Pancreas (tissue), 10 donors: ENCODE measurements at regions not wholly inside any gene's neighbourhood (a gene's known extent, or its start where the extent isn't known, plus 50 kb on each side); places are given as distances from the start of the nearest gene placed in this dataset.
A peak's percentile ranks its signal among the peaks of the same experiment; 100 is the strongest.

Source experiments
- ATAC-seq, 4 donors: fragments of 200-7000 bp; cut with Tn5 transposase; one replicate each; pipeline versions ENCODE4 v1.8.0 to v1.9.1; 2020; ENCODE audit warnings: mild to moderate bottlenecking in 4 of 4, moderate library complexity in 4 of 4
- DNase-seq, 6 donors: peaks; one replicate each; pipeline ENCODE4 v3.0.0-alpha.2; 2020
- FAIRE-seq: peaks from 2 replicates; lab custom pipeline; 2012; peaks lifted over from hg19 to GRCh38; lab: Jason Lieb, UNC
- H3K27ac ChIP-seq, 4 donors: fragments of 200-600 bp; sonication (generic); 1 replicate in 3 of 4; 2 replicates in 1 of 4; pipeline versions ENCODE4 v1.5.0 to v1.8.0; 2020
- H3K27me3 ChIP-seq, 4 donors: fragments of 200-600 bp; one replicate each; pipeline ENCODE4 v1.8.0; 2021
- H3K36me3 ChIP-seq, 3 donors: fragments of 200-600 bp; sonication (generic) in 1 of 3; one replicate each; pipeline versions ENCODE4 v1.5.0 to v1.8.0; 2020 to 2021
- H3K4me1 ChIP-seq, 3 donors: fragments of 200-600 bp; one replicate each; pipeline ENCODE4 v1.8.0; 2021
- H3K4me3 ChIP-seq, 4 donors: fragments of 200-600 bp; sonication (generic) in 2 of 4; one replicate each; pipeline versions ENCODE4 v1.5.0 to v1.8.0; 2020 to 2021
- H3K9me3 ChIP-seq, 4 donors: fragments of 200-600 bp; one replicate each; pipeline ENCODE4 v1.8.0; 2021
- CTCF ChIP-seq, 4 donors: fragments of 200-600 bp; sonication (generic) in 3 of 4; IDR thresholded peaks; one replicate each; pipeline versions ENCODE4 v1.5.0 to v1.8.0; 2021; ENCODE audit warnings: antibody characterized with exemption in 4 of 4
- WGBS, 2 donors: extraction: QIAGEN DNeasy Blood & Tissue Kit; methylation state at CpG; one replicate each; pipeline ENCODE4 v1.1.7; 2013; 5-methylcytosine and 5-hydroxymethylcytosine counted together
- intact Hi-C, 3 donors: fragments of 100-400 bp; cut with DNase I; formaldehyde crosslinking; loops; one replicate each; pipeline versions ENCODE4 v1.11.1 to v1.14.2; 2022
- donor health status: healthy with polysubstance abuse.
- donor health status: DM: no; HTN: no; CAD: no; lungs with moderate emphysema.
- donor health status: DM: no; HTN: no; CAD: no.
- donor health status: control.
- donor health status: control.
- donor health status: Bipolar disorder and iron deficiency.
- donor health status: DM: yes; HTN: yes; CAD: no.
- donor health status: DM: no; HTN: no; CAD: no.
- donor health status: DM: no; HTN: no; CAD: no.
- donor health status: DM: yes; HTN: yes; CAD: no.

GRCh38 chr7:17230099-17230807 is 68.2 kb upstream of the AHR start:
- WGBS, 2 donors, result 61 to 62% methylated on average over 2 of the region's 2 CpGs
- H3K36me3 ChIP-seq, result no peaks in the 10 kb centered on the region
- intact Hi-C loops, result no loop called here
- ATAC-seq (no peak), FAIRE-seq (no peak), DNase-seq (no peak)
- no peaks in the 10 kb centered on the region for H3K4me1 ChIP-seq
- H3K27me3 ChIP-seq, result no peaks in the 10 kb centered on the region
- no peak overlapping the region for H3K4me3 ChIP-seq
- no peak overlapping the region for H3K27ac ChIP-seq
- TF ChIP-seq CTCF (IDR thresholded peaks at IDR 0.05), result no peak
- no peaks in the 10 kb centered on the region for H3K9me3 ChIP-seq

GRCh38 chr7:17233603-17234002 is 64.8 kb upstream of the AHR start:
- Histone ChIP-seq H3K36me3 (no peaks in the 10 kb centered on the region), H3K9me3 (no peaks in the 10 kb centered on the region), H3K27ac (peak overlapping the region in 1 of 4 donors; percentile 24), H3K4me1 (no peaks in the 10 kb centered on the region), H3K4me3 (no peak overlapping the region), H3K27me3 (no peaks in the 10 kb centered on the region)
- ATAC-seq (no peak), DNase-seq (no peak), FAIRE-seq (no peak)
- intact Hi-C loops, result no loop called here
- 71 to 80% methylated on average over 2 of the region's 2 CpGs for WGBS, 2 donors
- TF ChIP-seq CTCF (IDR thresholded peaks at IDR 0.05), result no peak

- no peak for FAIRE-seq
Measured at GRCh38 chr7:17234030-17234397, 64.4 kb upstream of the AHR start.

GRCh38 chr7:17234398-17235031 is 63.9 kb upstream of the AHR start:
- H3K27ac ChIP-seq, result peak overlapping the region in 1 of 4 donors; percentile 24
- intact Hi-C loops, result no loop called here

More at GRCh38 chr7:17234030-17234397, 64.4 kb upstream of the AHR start:
- ATAC-seq (peak in 2 of 4 donors; percentile 30 to 47), DNase-seq (no peak)
- H3K9me3 ChIP-seq, result no peaks in the 10 kb centered on the region
- no peaks in the 10 kb centered on the region for H3K27me3 ChIP-seq
- intact Hi-C loops, result no loop called here
- peaks cover 0 to 2% (median 0%) of the 10 kb centered on the region in 3 donors for H3K4me1 ChIP-seq
- peak overlapping the region in 1 of 4 donors; percentile 24 for H3K27ac ChIP-seq
- TF ChIP-seq CTCF (IDR thresholded peaks at IDR 0.05), result no peak
- H3K36me3 ChIP-seq, result no peaks in the 10 kb centered on the region
- WGBS, 2 donors, result 88 to 93% methylated on average over 2 of the region's 2 CpGs
- no peak overlapping the region for H3K4me3 ChIP-seq

More at GRCh38 chr7:17234398-17235031, 63.9 kb upstream of the AHR start:
- no peak overlapping the region for H3K4me3 ChIP-seq
- peak in 1 of 6 donors; percentile 25 for DNase-seq
- H3K36me3 ChIP-seq, result no peaks in the 10 kb centered on the region
- no peak for TF ChIP-seq CTCF (IDR thresholded peaks at IDR 0.05)
- no peak for FAIRE-seq
- H3K9me3 ChIP-seq, result no peaks in the 10 kb centered on the region
- H3K27me3 ChIP-seq, result no peaks in the 10 kb centered on the region
- peaks cover 0 to 7% (median 5%) of the 10 kb centered on the region in 3 donors for H3K4me1 ChIP-seq
- WGBS, 2 donors, result 74 to 80% methylated on average over 10 of the region's 10 CpGs
- ATAC-seq, result peak in 3 of 4 donors; percentile 78 to 94 (median 85)
